ENCODE measurements at regions not wholly inside any gene's neighbourhood (a gene's known extent, or its start where the extent isn't known, plus 50 kb on each side); places are given as distances from the start of the nearest gene placed in this dataset.

DNA sequence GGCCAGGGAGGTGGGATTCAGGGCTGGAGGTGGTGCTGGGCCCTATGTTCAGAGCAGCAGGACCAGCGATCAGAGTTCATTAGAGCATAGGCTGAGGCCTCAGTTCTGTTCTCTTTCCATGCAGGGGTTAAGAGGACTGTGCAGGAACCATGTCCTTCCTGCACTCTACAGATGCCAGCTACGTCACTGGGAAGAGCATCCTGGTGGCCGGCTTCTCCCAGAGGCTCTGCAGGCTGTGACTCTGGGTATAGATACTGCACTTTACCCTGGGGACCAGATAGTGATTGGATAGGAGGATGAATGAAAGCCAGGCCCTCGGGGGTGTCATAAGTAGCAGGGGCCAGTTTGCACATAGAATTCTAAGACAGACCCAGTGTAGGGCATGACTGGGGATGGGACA, 92.6 kb downstream of the DHRS2 start:
- TF ChIP-seq ZNF384 (IDR thresholded peaks at IDR 0.05), result no peak
- TF ChIP-seq LEF1 (IDR thresholded peaks at IDR 0.05; ENCODE audit: borderline replicate concordance), result no peak
- no peak for TF ChIP-seq FOXM1 (IDR thresholded peaks at IDR 0.05; ENCODE audit: borderline replicate concordance)
- no peak for TF ChIP-seq NFRKB (IDR thresholded peaks at IDR 0.05)
- TF ChIP-seq ELF4 (IDR thresholded peaks at IDR 0.05), result no peak

Data from HEK293T (cell line).